ENCODE measurements at regions not wholly inside any gene's neighbourhood (a gene's known extent, or its start where the extent isn't known, plus 50 kb on each side); places are given as distances from the start of the nearest gene placed in this dataset.

- no peak overlapping the region for H3K4me3 Mint-ChIP-seq
- no peaks in the 10 kb centered on the region for H4K20me1 ChIP-seq (ENCODE audit: low read depth)
- H3K4me3 ChIP-seq = peak overlapping the region; percentile 25
Observed at GRCh38 chr7:25069900-25070443, 55.1 kb downstream of the CYCS start.

DNA sequence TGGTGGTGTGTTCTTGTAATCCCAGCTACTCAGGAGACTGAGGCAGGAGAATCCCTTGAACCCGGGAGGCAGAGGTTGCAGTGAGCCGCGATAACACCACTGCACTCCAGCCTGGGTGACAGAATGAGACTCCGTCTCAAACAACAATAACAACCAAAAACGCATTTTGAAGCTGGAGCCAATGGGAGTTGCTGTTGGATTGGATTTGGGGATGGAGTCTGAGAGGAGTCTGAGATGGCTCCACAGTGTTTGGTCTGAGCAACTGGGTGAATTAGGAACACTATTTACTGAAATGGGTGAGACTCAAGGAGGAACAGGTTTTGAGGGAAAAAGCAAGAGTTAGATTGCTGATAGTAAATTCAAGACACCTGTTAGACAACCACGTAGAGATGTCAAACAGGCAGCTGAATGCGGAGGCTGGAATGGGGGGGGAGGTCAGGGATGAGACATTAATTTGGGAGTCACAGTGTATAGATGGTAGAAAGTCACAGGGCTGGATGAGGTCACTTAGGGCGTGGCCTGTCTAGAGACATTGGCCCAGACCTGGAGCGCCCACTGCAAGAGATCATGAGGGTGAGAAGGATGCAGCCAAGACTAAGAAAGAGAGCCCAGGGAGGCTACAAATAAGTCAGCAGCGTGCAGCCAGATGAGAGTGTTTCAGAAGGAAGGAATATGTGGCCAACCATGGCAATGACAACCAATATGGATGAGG lies 56.4 kb downstream of the CYCS start:
- no peak overlapping the region for H3K4me3 Mint-ChIP-seq
- no peak overlapping the region for H3K4me3 ChIP-seq
- no peak overlapping the region for H3K27ac Mint-ChIP-seq
- peaks cover 3% of the 10 kb centered on the region for H3K9me3 Mint-ChIP-seq
- no peak for DNase-seq (ENCODE audit: low spot score)
- H3K4me1 ChIP-seq = no peaks in the 10 kb centered on the region
- no peaks in the 10 kb centered on the region for H3K9me3 ChIP-seq (ENCODE audit: low read depth)
- H3K36me3 ChIP-seq = no peaks in the 10 kb centered on the region
- TF ChIP-seq, protein P1, sequence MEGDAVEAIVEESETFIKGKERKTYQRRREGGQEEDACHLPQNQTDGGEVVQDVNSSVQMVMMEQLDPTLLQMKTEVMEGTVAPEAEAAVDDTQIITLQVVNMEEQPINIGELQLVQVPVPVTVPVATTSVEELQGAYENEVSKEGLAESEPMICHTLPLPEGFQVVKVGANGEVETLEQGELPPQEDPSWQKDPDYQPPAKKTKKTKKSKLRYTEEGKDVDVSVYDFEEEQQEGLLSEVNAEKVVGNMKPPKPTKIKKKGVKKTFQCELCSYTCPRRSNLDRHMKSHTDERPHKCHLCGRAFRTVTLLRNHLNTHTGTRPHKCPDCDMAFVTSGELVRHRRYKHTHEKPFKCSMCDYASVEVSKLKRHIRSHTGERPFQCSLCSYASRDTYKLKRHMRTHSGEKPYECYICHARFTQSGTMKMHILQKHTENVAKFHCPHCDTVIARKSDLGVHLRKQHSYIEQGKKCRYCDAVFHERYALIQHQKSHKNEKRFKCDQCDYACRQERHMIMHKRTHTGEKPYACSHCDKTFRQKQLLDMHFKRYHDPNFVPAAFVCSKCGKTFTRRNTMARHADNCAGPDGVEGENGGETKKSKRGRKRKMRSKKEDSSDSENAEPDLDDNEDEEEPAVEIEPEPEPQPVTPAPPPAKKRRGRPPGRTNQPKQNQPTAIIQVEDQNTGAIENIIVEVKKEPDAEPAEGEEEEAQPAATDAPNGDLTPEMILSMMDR (IDR thresholded peaks at IDR 0.05) = no peak
- TF ChIP-seq EZH2phosphoT487 (IDR thresholded peaks at IDR 0.05) (no peak), EZH2 (IDR thresholded peaks at IDR 0.05) (no peak)
- no peak overlapping the region for H3K9ac ChIP-seq
- H3K27me3 ChIP-seq = no peaks in the 10 kb centered on the region
- H3K27me3 Mint-ChIP-seq (ENCODE audit: insufficient read depth, low read depth) = peaks cover 4% of the 10 kb centered on the region
- no peak overlapping the region for H2AFZ ChIP-seq (replicated peaks)
- H3K4me1 Mint-ChIP-seq = peaks cover 10% of the 10 kb centered on the region
- H3F3A ChIP-seq (ENCODE audit: low read depth) = no peaks in the 10 kb centered on the region
- no peaks in the 10 kb centered on the region for H4K20me1 ChIP-seq (ENCODE audit: low read depth)
- no peak overlapping the region for H3K27ac ChIP-seq
- H3K79me2 ChIP-seq (ENCODE audit: low read depth) = no peaks in the 10 kb centered on the region
- no peaks in the 10 kb centered on the region for H3K36me3 Mint-ChIP-seq
- no peak overlapping the region for H3K4me2 ChIP-seq

More at GRCh38 chr7:25069900-25070443, 55.1 kb downstream of the CYCS start:
- H2AFZ ChIP-seq (replicated peaks) = peak overlapping the region; percentile 66
- H3F3A ChIP-seq (ENCODE audit: low read depth) = no peaks in the 10 kb centered on the region
- DNase-seq (ENCODE audit: low spot score) = peak; percentile 90
- H3K79me2 ChIP-seq (ENCODE audit: low read depth) = no peaks in the 10 kb centered on the region
- H3K27me3 ChIP-seq = no peaks in the 10 kb centered on the region
- peaks cover 6% of the 10 kb centered on the region for H3K27me3 Mint-ChIP-seq (ENCODE audit: insufficient read depth, low read depth)
- no peak overlapping the region for H3K27ac Mint-ChIP-seq
- H3K4me2 ChIP-seq = peak overlapping the region; percentile 59
- peaks cover 10% of the 10 kb centered on the region for H3K4me1 Mint-ChIP-seq
- H3K9me3 Mint-ChIP-seq = no peaks in the 10 kb centered on the region
- TF ChIP-seq EZH2 (IDR thresholded peaks at IDR 0.05) (no peak), EZH2phosphoT487 (IDR thresholded peaks at IDR 0.05) (no peak)
- TF ChIP-seq, protein P1 (IDR thresholded peaks at IDR 0.05) = peak; percentile 89
- H3K36me3 ChIP-seq = no peaks in the 10 kb centered on the region
- H3K27ac ChIP-seq = no peak overlapping the region
- no peaks in the 10 kb centered on the region for H3K4me1 ChIP-seq
- no peaks in the 10 kb centered on the region for H3K36me3 Mint-ChIP-seq
- H3K9ac ChIP-seq = no peak overlapping the region
- no peaks in the 10 kb centered on the region for H3K9me3 ChIP-seq (ENCODE audit: low read depth)

- Histone ChIP-seq H3K27me3 (no peaks in the 10 kb centered on the region), H3F3A (ENCODE audit: low read depth) (no peaks in the 10 kb centered on the region), H3K4me1 (no peaks in the 10 kb centered on the region), H3K9me3 (ENCODE audit: low read depth) (no peaks in the 10 kb centered on the region), H4K20me1 (ENCODE audit: low read depth) (no peaks in the 10 kb centered on the region), H2AFZ (replicated peaks) (no peak overlapping the region), H3K9ac (no peak overlapping the region), H3K36me3 (no peaks in the 10 kb centered on the region), H3K4me3 (no peak overlapping the region), H3K27ac (no peak overlapping the region), H3K79me2 (ENCODE audit: low read depth) (no peaks in the 10 kb centered on the region), H3K4me2 (no peak overlapping the region)
- peaks cover 4% of the 10 kb centered on the region for H3K27me3 Mint-ChIP-seq (ENCODE audit: insufficient read depth, low read depth)
- H3K4me1 Mint-ChIP-seq = peaks cover 10% of the 10 kb centered on the region
- peaks cover 3% of the 10 kb centered on the region for H3K9me3 Mint-ChIP-seq
- no peak overlapping the region for H3K4me3 Mint-ChIP-seq
- no peak for DNase-seq (ENCODE audit: low spot score)
- TF ChIP-seq, protein P1 (IDR thresholded peaks at IDR 0.05) = no peak
- no peak for TF ChIP-seq EZH2 (IDR thresholded peaks at IDR 0.05)
- no peak for TF ChIP-seq EZH2phosphoT487 (IDR thresholded peaks at IDR 0.05)
- no peak overlapping the region for H3K27ac Mint-ChIP-seq
- H3K36me3 Mint-ChIP-seq = no peaks in the 10 kb centered on the region
Observed at GRCh38 chr7:25067726-25068501, 57.1 kb downstream of the CYCS start.

Measured in neural progenitor cell (in vitro differentiated cells).